GM23338 (cell line): ENCODE measurements at regions not wholly inside any gene's neighbourhood (a gene's known extent, or its start where the extent isn't known, plus 50 kb on each side); places are given as distances from the start of the nearest gene placed in this dataset.
A peak's percentile ranks its signal among the peaks of the same experiment; 100 is the strongest.

Source experiments
- ATAC-seq: fragments of 200-7000 bp; cut with Tn5 transposase; 3 replicates; pipeline ENCODE4 v1.9.1; 2020
- DNase-seq: peaks from one replicate; pipeline ENCODE4 v3.0.0-alpha.2; 2015; ENCODE audit warnings: low spot score
- H2AFZ ChIP-seq: fragments of 200-600 bp; sonication (generic); 2 replicates; pipeline ENCODE4 v1.8.0; 2016; ENCODE audit warnings: antibody characterized with exemption, mild to moderate bottlenecking, moderate library complexity
- H3F3A ChIP-seq: fragments of 200-600 bp; sonication (generic); replicated peaks from 2 replicates; pipeline ENCODE4 v1.8.0; 2017; ENCODE audit warnings: antibody characterized with exemption, mixed run types, low read depth
- H3K27ac ChIP-seq: fragments of 200-600 bp; sonication (generic); 2 replicates; pipeline ENCODE4 v1.6.1; 2016; ENCODE audit warnings: low read depth
- H3K27me3 ChIP-seq: fragments of 200-600 bp; sonication (generic); 2 replicates; pipeline ENCODE4 v1.8.0; 2016; ENCODE audit warnings: mild to moderate bottlenecking, mixed run types, moderate library complexity; ENCODE audit not compliant: insufficient read depth
- H3K36me3 ChIP-seq: fragments of 200-600 bp; sonication (generic); 2 replicates; pipeline ENCODE4 v1.8.0; 2016; ENCODE audit warnings: mild to moderate bottlenecking; ENCODE audit not compliant: insufficient read depth
- H3K4me1 ChIP-seq: fragments of 200-600 bp; sonication (generic); 2 replicates; pipeline ENCODE4 v1.8.0; 2016; ENCODE audit warnings: mild to moderate bottlenecking, moderate library complexity; ENCODE audit not compliant: insufficient read depth
- H3K4me2 ChIP-seq: fragments of 200-600 bp; sonication (generic); 2 replicates; pipeline ENCODE4 v1.7.1; 2017; ENCODE audit warnings: mixed run types
- H3K4me3 ChIP-seq: fragments of 200-600 bp; sonication (generic); 2 replicates; pipeline ENCODE4 v1.6.1; 2016; ENCODE audit warnings: mixed run types
- H3K79me2 ChIP-seq: fragments of 200-600 bp; sonication (generic); replicated peaks from 2 replicates; pipeline ENCODE4 v1.8.0; 2017; ENCODE audit warnings: mild to moderate bottlenecking; ENCODE audit not compliant: insufficient read depth
- H3K9me2 ChIP-seq: fragments of 200-600 bp; sonication (generic); 2 replicates; pipeline ENCODE4 v1.8.0; 2017; ENCODE audit not compliant: insufficient read depth
- H4K20me1 ChIP-seq: fragments of 200-600 bp; sonication (generic); replicated peaks from 2 replicates; pipeline ENCODE4 v1.8.0; 2017; ENCODE audit warnings: mild to moderate bottlenecking; ENCODE audit not compliant: insufficient read depth
- H3K27ac Mint-ChIP-seq: 2 replicates; pipeline ENCODE4 v1.8.0; 2020; ENCODE audit warnings: inconsistent platforms, mild to moderate bottlenecking, moderate library complexity, mixed read lengths
- H3K27me3 Mint-ChIP-seq: 3 replicates; pipeline ENCODE4 v1.8.0; 2022; ENCODE audit warnings: low read depth, mild to moderate bottlenecking, moderate library complexity, mixed read lengths, inconsistent platforms; ENCODE audit not compliant: insufficient read depth, poor library complexity
- H3K36me3 Mint-ChIP-seq: 3 replicates; pipeline ENCODE4 v1.8.0; 2021; ENCODE audit warnings: low read depth, mild to moderate bottlenecking, inconsistent platforms, moderate library complexity, mixed read lengths
- H3K4me1 Mint-ChIP-seq: 3 replicates; pipeline ENCODE4 v1.8.0; 2020; ENCODE audit warnings: mild to moderate bottlenecking, inconsistent platforms, mixed read lengths
- H3K4me3 Mint-ChIP-seq: 3 replicates; pipeline ENCODE4 v1.8.0; 2021; ENCODE audit warnings: moderate library complexity, mild to moderate bottlenecking, inconsistent platforms, mixed read lengths
- H3K9me3 Mint-ChIP-seq: 3 replicates; pipeline ENCODE4 v1.8.0; 2020; ENCODE audit warnings: moderate library complexity, mild to moderate bottlenecking, inconsistent platforms, mixed read lengths
- CREB1 ChIP-seq: fragments of 250-450 bp; sonication (Bioruptor Pico); IDR thresholded peaks from 2 replicates; pipeline ENCODE4 v1.5.0; 2020; ENCODE audit warnings: low read depth, mild to moderate bottlenecking, moderate library complexity
- CTCF ChIP-seq, 2 experiments: fragments of 200-600 bp in 1 of 2; sonication (generic) in 1 of 2; conservative IDR thresholded peaks; 2 replicates each; pipeline versions ENCODE4 v1.5.1 to v1.6.1; 2016 to 2017; ENCODE audit warnings: antibody characterized with exemption in 2 of 2, low read depth in 2 of 2, mild to moderate bottlenecking in 2 of 2, moderate library complexity in 1 of 2
- ETS1 ChIP-seq: IDR thresholded peaks from 2 replicates; pipeline ENCODE4 v1.6.1; 2016; ENCODE audit warnings: antibody characterized with exemption
- NANOG ChIP-seq: IDR thresholded peaks from 2 replicates; pipeline ENCODE4 v1.6.1; 2016; ENCODE audit warnings: antibody characterized with exemption, borderline replicate concordance
- ZNF462 ChIP-seq: fragments of 250-450 bp; sonication (Bioruptor Pico); IDR thresholded peaks from 2 replicates; pipeline ENCODE4 v1.5.0; 2020; ENCODE audit warnings: mild to moderate bottlenecking, moderate library complexity

GRCh38 chr3:174700736-174701135 is 158.4 kb upstream of the NAALADL2 start:
- H3K9me3 Mint-ChIP-seq, result no peaks in the 10 kb centered on the region
- Histone ChIP-seq H3K27me3 (no peaks in the 10 kb centered on the region), H3K4me2 (no peak overlapping the region), H3K27ac (no peak overlapping the region), H4K20me1 (no peaks in the 10 kb centered on the region), H2AFZ (no peak overlapping the region), H3F3A (no peaks in the 10 kb centered on the region), H3K79me2 (no peaks in the 10 kb centered on the region), H3K9me2 (no peaks in the 10 kb centered on the region), H3K4me3 (no peak overlapping the region), H3K4me1 (no peaks in the 10 kb centered on the region), H3K36me3 (no peaks in the 10 kb centered on the region)
- ATAC-seq (peak; percentile 88), DNase-seq (peak; percentile 50)
- H3K4me3 Mint-ChIP-seq, result no peak overlapping the region
- 0 out of 3 replicates have a peak, but pooled peaks cover 2% of the 10 kb centered on the region for H3K4me1 Mint-ChIP-seq
- H3K36me3 Mint-ChIP-seq, result no peaks in the 10 kb centered on the region
- H3K27ac Mint-ChIP-seq, result no peak overlapping the region
- H3K27me3 Mint-ChIP-seq, result no peaks in the 10 kb centered on the region
- no peak for TF ChIP-seq CTCF (conservative IDR thresholded peaks at IDR 0.05; ENCODE audit: low read depth in 2 of 2)
- TF ChIP-seq ETS1, result no peak
- peak; percentile 25; the same call in 1 of the 2 replicates for TF ChIP-seq ZNF462
- no peak for TF ChIP-seq NANOG
- no peak for TF ChIP-seq CREB1 (CRISPR knock-in tag)
